Body of pancreas (tissue), 4 donors: ENCODE measurements at regions not wholly inside any gene's neighbourhood (a gene's known extent, or its start where the extent isn't known, plus 50 kb on each side); places are given as distances from the start of the nearest gene placed in this dataset.

Source experiments
- CTCF ChIP-seq, 7 experiments: fragments of 450-650 bp in 4 of 7; fragments of 200-600 bp in 3 of 7; sonication (generic) in 3 of 7; IDR thresholded peaks; one replicate each; pipeline ENCODE4 v1.5.1; 2016 to 2019; ENCODE audit warnings: antibody characterized with exemption in 7 of 7
- POLR2A ChIP-seq, 3 donors: fragments of 450-650 bp; IDR thresholded peaks; one replicate each; pipeline ENCODE4 v1.6.1; 2016; ENCODE audit warnings: antibody characterized with exemption in 3 of 3, mild to moderate bottlenecking in 2 of 3

- TF ChIP-seq CTCF (IDR thresholded peaks at IDR 0.05) (no peak), POLR2A (IDR thresholded peaks at IDR 0.05) (no peak)
These were observed 161.5 kb upstream of the SLC28A3 start for GRCh38 chr9:84502066-84502465.
